Pancreas (tissue), 10 donors: ENCODE measurements at regions not wholly inside any gene's neighbourhood (a gene's known extent, or its start where the extent isn't known, plus 50 kb on each side); places are given as distances from the start of the nearest gene placed in this dataset.

Experiments
- ATAC-seq, 4 donors: fragments of 200-7000 bp; cut with Tn5 transposase; one replicate each; pipeline versions ENCODE4 v1.8.0 to v1.9.1; 2020; ENCODE audit warnings: mild to moderate bottlenecking in 4 of 4, moderate library complexity in 4 of 4
- DNase-seq, 6 donors: peaks; one replicate each; pipeline ENCODE4 v3.0.0-alpha.2; 2020
- FAIRE-seq: peaks from 2 replicates; lab custom pipeline; 2012; peaks lifted over from hg19 to GRCh38; lab: Jason Lieb, UNC
- H3K27ac ChIP-seq, 4 donors: fragments of 200-600 bp; sonication (generic); 1 replicate in 3 of 4; 2 replicates in 1 of 4; pipeline versions ENCODE4 v1.5.0 to v1.8.0; 2020
- H3K27me3 ChIP-seq, 4 donors: fragments of 200-600 bp; one replicate each; pipeline ENCODE4 v1.8.0; 2021
- H3K36me3 ChIP-seq, 3 donors: fragments of 200-600 bp; sonication (generic) in 1 of 3; one replicate each; pipeline versions ENCODE4 v1.5.0 to v1.8.0; 2020 to 2021
- H3K4me1 ChIP-seq, 3 donors: fragments of 200-600 bp; one replicate each; pipeline ENCODE4 v1.8.0; 2021
- H3K4me3 ChIP-seq, 4 donors: fragments of 200-600 bp; sonication (generic) in 2 of 4; one replicate each; pipeline versions ENCODE4 v1.5.0 to v1.8.0; 2020 to 2021
- H3K9me3 ChIP-seq, 4 donors: fragments of 200-600 bp; one replicate each; pipeline ENCODE4 v1.8.0; 2021
- CTCF ChIP-seq, 4 donors: fragments of 200-600 bp; sonication (generic) in 3 of 4; IDR thresholded peaks; one replicate each; pipeline versions ENCODE4 v1.5.0 to v1.8.0; 2021; ENCODE audit warnings: antibody characterized with exemption in 4 of 4
- WGBS, 2 donors: extraction: QIAGEN DNeasy Blood & Tissue Kit; methylation state at CpG; one replicate each; pipeline ENCODE4 v1.1.7; 2013; 5-methylcytosine and 5-hydroxymethylcytosine counted together
- intact Hi-C, 3 donors: fragments of 100-400 bp; cut with DNase I; formaldehyde crosslinking; loops; one replicate each; pipeline versions ENCODE4 v1.11.1 to v1.14.2; 2022
- donor health status: healthy with polysubstance abuse.
- donor health status: DM: no; HTN: no; CAD: no; lungs with moderate emphysema.
- donor health status: DM: no; HTN: no; CAD: no.
- donor health status: control.
- donor health status: control.
- donor health status: Bipolar disorder and iron deficiency.
- donor health status: DM: yes; HTN: yes; CAD: no.
- donor health status: DM: no; HTN: no; CAD: no.
- donor health status: DM: no; HTN: no; CAD: no.
- donor health status: DM: yes; HTN: yes; CAD: no.

GRCh38 chr20:58111310-58112016 is 117.0 kb downstream of the ANKRD60 start:
- ATAC-seq (no peak), DNase-seq (no peak), FAIRE-seq (no peak)
- Histone ChIP-seq H3K27me3 (no peaks in the 10 kb centered on the region), H3K36me3 (no peaks in the 10 kb centered on the region), H3K4me3 (no peak overlapping the region), H3K4me1 (no peaks in the 10 kb centered on the region), H3K27ac (no peak overlapping the region), H3K9me3 (no peaks in the 10 kb centered on the region)
- intact Hi-C loops = no loop called here
- no peak for TF ChIP-seq CTCF (IDR thresholded peaks at IDR 0.05)
- WGBS, 2 donors = 76 to 79% methylated on average over 18 of the region's 18 CpGs

- no peaks in the 10 kb centered on the region for H3K9me3 ChIP-seq
- no peak for TF ChIP-seq CTCF (IDR thresholded peaks at IDR 0.05)
- H3K27me3 ChIP-seq = no peaks in the 10 kb centered on the region
- H3K4me3 ChIP-seq = no peak overlapping the region
- intact Hi-C loops = no loop called here
- H3K27ac ChIP-seq = no peak overlapping the region
- 78 to 94% methylated on average over 3 of the region's 3 CpGs for WGBS, 2 donors
- no peaks in the 10 kb centered on the region for H3K36me3 ChIP-seq
- no peak for DNase-seq
- no peak for ATAC-seq
- FAIRE-seq = no peak
- no peaks in the 10 kb centered on the region for H3K4me1 ChIP-seq
These were observed 118.4 kb downstream of the ANKRD60 start for GRCh38 chr20:58109918-58110635.

- 58 to 71% methylated on average over 4 of the region's 4 CpGs for WGBS, 2 donors
- no peak for TF ChIP-seq CTCF (IDR thresholded peaks at IDR 0.05)
These were observed 119.2 kb downstream of the ANKRD60 start for GRCh38 chr20:58109126-58109880.

GRCh38 chr20:58107533-58107932 is 120.9 kb downstream of the ANKRD60 start:
- ATAC-seq (no peak), FAIRE-seq (no peak), DNase-seq (no peak)
- H3K36me3 ChIP-seq = no peaks in the 10 kb centered on the region
- no peak for TF ChIP-seq CTCF (IDR thresholded peaks at IDR 0.05)
- no peaks in the 10 kb centered on the region for H3K27me3 ChIP-seq
- H3K4me3 ChIP-seq = no peak overlapping the region
- H3K27ac ChIP-seq = no peak overlapping the region
- WGBS, 2 donors = 45 to 56% methylated on average over 1 of the region's 1 CpG
- no peaks in the 10 kb centered on the region for H3K9me3 ChIP-seq
- no peaks in the 10 kb centered on the region for H3K4me1 ChIP-seq
- intact Hi-C loops = no loop called here

More at GRCh38 chr20:58109126-58109880, 119.2 kb downstream of the ANKRD60 start:
- Histone ChIP-seq H3K27me3 (no peaks in the 10 kb centered on the region), H3K36me3 (no peaks in the 10 kb centered on the region), H3K4me1 (no peaks in the 10 kb centered on the region), H3K4me3 (no peak overlapping the region), H3K27ac (no peak overlapping the region), H3K9me3 (no peaks in the 10 kb centered on the region)
- intact Hi-C loops = no loop called here
- FAIRE-seq (no peak), DNase-seq (no peak), ATAC-seq (peak in 1 of 4 donors; percentile 26)
